Endothelial cell (in vitro differentiated cells): ENCODE measurements at regions not wholly inside any gene's neighbourhood (a gene's known extent, or its start where the extent isn't known, plus 50 kb on each side); places are given as distances from the start of the nearest gene placed in this dataset.

Source experiments
- DNase-seq: peaks from one replicate; pipeline ENCODE4 v3.0.0; 2021; ENCODE audit warnings: low spot score
- H3K27ac Mint-ChIP-seq: one replicate; pipeline ENCODE4 v1.8.0; 2021; ENCODE audit warnings: mixed read lengths, inconsistent platforms; ENCODE audit not compliant: unreplicated experiment
- H3K27me3 Mint-ChIP-seq: one replicate; pipeline ENCODE4 v1.8.0; 2021; ENCODE audit warnings: mild to moderate bottlenecking, moderate library complexity, mixed read lengths, inconsistent platforms; ENCODE audit not compliant: unreplicated experiment
- H3K36me3 Mint-ChIP-seq: one replicate; pipeline ENCODE4 v1.8.0; 2021; ENCODE audit warnings: mild to moderate bottlenecking, low read depth, mixed read lengths, inconsistent platforms; ENCODE audit not compliant: unreplicated experiment
- H3K4me1 Mint-ChIP-seq: one replicate; pipeline ENCODE4 v1.8.0; 2021; ENCODE audit warnings: mild to moderate bottlenecking, mixed read lengths, inconsistent platforms; ENCODE audit not compliant: unreplicated experiment
- H3K4me3 Mint-ChIP-seq: one replicate; pipeline ENCODE4 v1.8.0; 2021; ENCODE audit warnings: mild to moderate bottlenecking, mixed read lengths, inconsistent platforms; ENCODE audit not compliant: unreplicated experiment
- H3K9me3 Mint-ChIP-seq: one replicate; pipeline ENCODE4 v1.8.0; 2021; ENCODE audit warnings: mixed read lengths, inconsistent platforms; ENCODE audit not compliant: unreplicated experiment
- CTCF ChIP-seq: fragments of 200-600 bp; sonication (generic); IDR thresholded peaks from one replicate; pipeline ENCODE4 v1.5.0; 2021; ENCODE audit warnings: antibody characterized with exemption; ENCODE audit not compliant: unreplicated experiment

- peaks cover 2% of the 10 kb centered on the region for H3K4me1 Mint-ChIP-seq
- no peaks in the 10 kb centered on the region for H3K36me3 Mint-ChIP-seq
- H3K9me3 Mint-ChIP-seq, result no peaks in the 10 kb centered on the region
Measured at GRCh38 chr2:182621191-182621590, 94.9 kb upstream of the DNAJC10 start.

GRCh38 chr2:182621810-182622209 is 94.2 kb upstream of the DNAJC10 start:
- Mint-ChIP-seq H3K27ac (no peak overlapping the region), H3K27me3 (no peaks in the 10 kb centered on the region), H3K4me3 (no peak overlapping the region), H3K36me3 (no peaks in the 10 kb centered on the region), H3K4me1 (peaks cover 2% of the 10 kb centered on the region), H3K9me3 (no peaks in the 10 kb centered on the region)
- no peak for DNase-seq
- no peak for TF ChIP-seq CTCF

More at GRCh38 chr2:182621191-182621590, 94.9 kb upstream of the DNAJC10 start:
- TF ChIP-seq CTCF, result no peak
- Mint-ChIP-seq H3K27ac (no peak overlapping the region), H3K4me3 (no peak overlapping the region), H3K27me3 (no peaks in the 10 kb centered on the region)
- DNase-seq, result no peak

GRCh38 chr2:182622231-182622630 is 93.8 kb upstream of the DNAJC10 start:
- no peak for DNase-seq
- no peaks in the 10 kb centered on the region for H3K27me3 Mint-ChIP-seq
- no peaks in the 10 kb centered on the region for H3K36me3 Mint-ChIP-seq
- H3K4me1 Mint-ChIP-seq, result peaks cover 2% of the 10 kb centered on the region
- H3K27ac Mint-ChIP-seq, result no peak overlapping the region
- no peaks in the 10 kb centered on the region for H3K9me3 Mint-ChIP-seq
- TF ChIP-seq CTCF, result no peak
- no peak overlapping the region for H3K4me3 Mint-ChIP-seq

- Mint-ChIP-seq H3K36me3 (no peaks in the 10 kb centered on the region), H3K27me3 (no peaks in the 10 kb centered on the region), H3K4me1 (peaks cover 2% of the 10 kb centered on the region), H3K4me3 (no peak overlapping the region), H3K9me3 (no peaks in the 10 kb centered on the region), H3K27ac (no peak overlapping the region)
- DNase-seq, result no peak
- TF ChIP-seq CTCF, result no peak
Measured at GRCh38 chr2:182625814-182626213, 90.2 kb upstream of the DNAJC10 start.

GRCh38 chr2:182628916-182629315 is 87.1 kb upstream of the DNAJC10 start:
- no peak for TF ChIP-seq CTCF
- no peaks in the 10 kb centered on the region for H3K9me3 Mint-ChIP-seq
- H3K4me3 Mint-ChIP-seq, result no peak overlapping the region
- no peaks in the 10 kb centered on the region for H3K36me3 Mint-ChIP-seq
- peaks cover 2% of the 10 kb centered on the region for H3K4me1 Mint-ChIP-seq
- DNase-seq, result no peak
- no peak overlapping the region for H3K27ac Mint-ChIP-seq
- H3K27me3 Mint-ChIP-seq, result no peaks in the 10 kb centered on the region
